Stomach (tissue), 8 donors: ENCODE measurements at regions not wholly inside any gene's neighbourhood (a gene's known extent, or its start where the extent isn't known, plus 50 kb on each side); places are given as distances from the start of the nearest gene placed in this dataset.

Experiments
- DNase-seq, 2 donors: peaks; one replicate each; pipeline versions ENCODE4 v3.0.0 to v3.0.0-alpha.2; 2013 to 2019
- H3K27ac ChIP-seq, 5 donors: fragments of 200-600 bp in 4 of 5; sonication (generic) in 4 of 5; one replicate each; pipeline ENCODE4 v1.5.1; 2013 to 2019; ENCODE audit warnings: mild to moderate bottlenecking in 1 of 5, moderate library complexity in 1 of 5
- H3K27me3 ChIP-seq, 3 donors: fragments of 200-600 bp; sonication (generic); one replicate each; pipeline ENCODE4 v1.5.1; 2017 to 2019; ENCODE audit warnings: mixed run types in 1 of 3
- H3K36me3 ChIP-seq, 4 donors: fragments of 200-600 bp; sonication (generic); 1 replicate in 3 of 4; 2 replicates in 1 of 4; pipeline ENCODE4 v1.5.1; 2016 to 2019
- H3K4me1 ChIP-seq, 4 donors: fragments of 200-600 bp; sonication (generic); one replicate each; pipeline ENCODE4 v1.5.1; 2016 to 2019
- H3K4me3 ChIP-seq, 4 donors: fragments of 200-600 bp; sonication (generic) in 3 of 4; one replicate each; pipeline ENCODE4 v1.5.1; 2016 to 2019; ENCODE audit warnings: mild to moderate bottlenecking in 1 of 4
- H3K9me3 ChIP-seq, 4 donors: fragments of 200-600 bp; sonication (generic); one replicate each; pipeline ENCODE4 v1.5.1; 2016 to 2019
- EP300 ChIP-seq: sonication (generic); formaldehyde crosslinking; IDR thresholded peaks from one replicate; pipeline ENCODE4 v1.6.1; 2017; ENCODE audit warnings: antibody characterized with exemption
- POLR2A ChIP-seq, 4 donors: fragments of 450-650 bp; IDR thresholded peaks; one replicate each; pipeline ENCODE4 v1.6.1; 2016; ENCODE audit warnings: antibody characterized with exemption in 4 of 4, control low read depth in 2 of 4, mild to moderate bottlenecking in 1 of 4, moderate library complexity in 1 of 4
- POLR2AphosphoS5 ChIP-seq, 3 donors: sonication (generic); formaldehyde crosslinking; IDR thresholded peaks; one replicate each; pipeline ENCODE4 v1.6.1; 2016; ENCODE audit warnings: antibody characterized with exemption in 3 of 3
- WGBS, 5 donors: extraction: QIAGEN DNeasy Blood & Tissue Kit in 3 of 5; methylation state at CpG; one replicate each; pipeline versions ENCODE4 v1.1.5 to v1.1.7; 2013 to 2018; 5-methylcytosine and 5-hydroxymethylcytosine counted together
- intact Hi-C: fragments of 100-400 bp; cut with DNase I; formaldehyde crosslinking; loops from one replicate; pipeline ENCODE4 v1.15.1; 2023; ENCODE audit warnings: low total_unique reads
- TF ChIP-seq, protein P1 (sequence below), 7 experiments: fragments of 450-650 bp in 4 of 7; fragments of 200-600 bp in 3 of 7; sonication (generic) in 3 of 7; IDR thresholded peaks; one replicate each; pipeline ENCODE4 v1.5.1; 2016 to 2019; ENCODE audit warnings: antibody characterized with exemption in 7 of 7, control low read depth in 2 of 7, mild to moderate bottlenecking in 1 of 7
- donor health status: healthy with polysubstance abuse.
- donor health status: Bipolar disorder and iron deficiency.
- donor health status: healthy.

GRCh38 chr15:56812221-56812620, 78.9 kb upstream of the ZNF280D start:
- H3K27ac ChIP-seq: peak overlapping the region in 3 of 5 donors; percentile 35 to 59 (median 40)
- intact Hi-C loops: no loop called here
- H3K4me3 ChIP-seq: no peak overlapping the region

GRCh38 chr15:56811586-56811985, 78.3 kb upstream of the ZNF280D start:
- Histone ChIP-seq H3K27me3 (no peaks in the 10 kb centered on the region), H3K27ac (peak overlapping the region in 3 of 5 donors; percentile 35 to 59 (median 40)), H3K4me3 (no peak overlapping the region), H3K4me1 (peaks cover 0 to 12% (median 5%) of the 10 kb centered on the region in 4 donors), H3K9me3 (peaks cover 0 to 21% (median 15%) of the 10 kb centered on the region in 4 donors), H3K36me3 (no peaks in the 10 kb centered on the region)
- intact Hi-C loops: no loop called here
- TF ChIP-seq POLR2A (IDR thresholded peaks at IDR 0.05) (no peak), EP300 (no peak), POLR2AphosphoS5 (IDR thresholded peaks at IDR 0.05) (no peak)
- TF ChIP-seq, protein P1, sequence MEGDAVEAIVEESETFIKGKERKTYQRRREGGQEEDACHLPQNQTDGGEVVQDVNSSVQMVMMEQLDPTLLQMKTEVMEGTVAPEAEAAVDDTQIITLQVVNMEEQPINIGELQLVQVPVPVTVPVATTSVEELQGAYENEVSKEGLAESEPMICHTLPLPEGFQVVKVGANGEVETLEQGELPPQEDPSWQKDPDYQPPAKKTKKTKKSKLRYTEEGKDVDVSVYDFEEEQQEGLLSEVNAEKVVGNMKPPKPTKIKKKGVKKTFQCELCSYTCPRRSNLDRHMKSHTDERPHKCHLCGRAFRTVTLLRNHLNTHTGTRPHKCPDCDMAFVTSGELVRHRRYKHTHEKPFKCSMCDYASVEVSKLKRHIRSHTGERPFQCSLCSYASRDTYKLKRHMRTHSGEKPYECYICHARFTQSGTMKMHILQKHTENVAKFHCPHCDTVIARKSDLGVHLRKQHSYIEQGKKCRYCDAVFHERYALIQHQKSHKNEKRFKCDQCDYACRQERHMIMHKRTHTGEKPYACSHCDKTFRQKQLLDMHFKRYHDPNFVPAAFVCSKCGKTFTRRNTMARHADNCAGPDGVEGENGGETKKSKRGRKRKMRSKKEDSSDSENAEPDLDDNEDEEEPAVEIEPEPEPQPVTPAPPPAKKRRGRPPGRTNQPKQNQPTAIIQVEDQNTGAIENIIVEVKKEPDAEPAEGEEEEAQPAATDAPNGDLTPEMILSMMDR (IDR thresholded peaks at IDR 0.05): no peak
- DNase-seq: no peak
- WGBS, 5 donors: 37 to 71% (median 49%) methylated on average over 4 of the region's 4 CpGs

More at GRCh38 chr15:56812221-56812620, 78.9 kb upstream of the ZNF280D start:
- 23 to 52% (median 39%) methylated on average over 3 of the region's 3 CpGs for WGBS, 5 donors
- H3K4me1 ChIP-seq: peaks cover 0 to 16% (median 5%) of the 10 kb centered on the region in 4 donors
- no peaks in the 10 kb centered on the region for H3K36me3 ChIP-seq
- H3K27me3 ChIP-seq: no peaks in the 10 kb centered on the region
- H3K9me3 ChIP-seq: peaks cover 0 to 21% (median 15%) of the 10 kb centered on the region in 4 donors
- TF ChIP-seq POLR2AphosphoS5 (IDR thresholded peaks at IDR 0.05): no peak
- TF ChIP-seq POLR2A (IDR thresholded peaks at IDR 0.05): no peak
- TF ChIP-seq, protein P1 (IDR thresholded peaks at IDR 0.05): no peak
- no peak for TF ChIP-seq EP300
- DNase-seq: no peak

- Histone ChIP-seq H3K27me3 (no peaks in the 10 kb centered on the region), H3K9me3 (peaks cover 0 to 21% (median 15%) of the 10 kb centered on the region in 4 donors), H3K36me3 (no peaks in the 10 kb centered on the region), H3K27ac (no peak overlapping the region), H3K4me3 (no peak overlapping the region), H3K4me1 (peaks cover 0 to 29% (median 5%) of the 10 kb centered on the region in 4 donors)
- intact Hi-C loops: no loop called here
- no peak for TF ChIP-seq EP300
- no peak for TF ChIP-seq POLR2AphosphoS5 (IDR thresholded peaks at IDR 0.05)
- no peak for TF ChIP-seq POLR2A (IDR thresholded peaks at IDR 0.05)
- TF ChIP-seq, protein P1 (IDR thresholded peaks at IDR 0.05): no peak
- no peak for DNase-seq
These were observed 74.9 kb upstream of the ZNF280D start for GRCh38 chr15:56808160-56808559.

- Histone ChIP-seq H3K27me3 (no peaks in the 10 kb centered on the region), H3K9me3 (peaks cover 0 to 21% (median 15%) of the 10 kb centered on the region in 4 donors), H3K4me3 (peak overlapping the region in 1 of 4 donors; percentile 1), H3K4me1 (peaks cover 0 to 17% (median 0%) of the 10 kb centered on the region in 4 donors), H3K36me3 (no peaks in the 10 kb centered on the region), H3K27ac (no peak overlapping the region)
- intact Hi-C loops: no loop called here
- 56 to 74% (median 65%) methylated on average over 2 of the region's 2 CpGs for WGBS, 5 donors
- DNase-seq: no peak
- TF ChIP-seq POLR2A (IDR thresholded peaks at IDR 0.05) (no peak), POLR2AphosphoS5 (IDR thresholded peaks at IDR 0.05) (no peak), EP300 (no peak)
- TF ChIP-seq, protein P1 (IDR thresholded peaks at IDR 0.05): no peak
These were observed 72.8 kb upstream of the ZNF280D start for GRCh38 chr15:56806148-56806536.
